ENCODE measurements at regions not wholly inside any gene's neighbourhood (a gene's known extent, or its start where the extent isn't known, plus 50 kb on each side); places are given as distances from the start of the nearest gene placed in this dataset.

- TF ChIP-seq EP300 (IDR thresholded peaks at IDR 0.05; ENCODE audit: borderline replicate concordance) (no peak), TCF12 (IDR thresholded peaks at IDR 0.05; ENCODE audit: low read depth) (no peak)
Observed at GRCh38 chr6:8930009-8930408, 494.7 kb upstream of the SLC35B3 start.

- TF ChIP-seq RAD21 (IDR thresholded peaks at IDR 0.05; ENCODE audit: low read depth): no peak
- TF ChIP-seq NFIC (IDR thresholded peaks at IDR 0.05): no peak
- no peak for TF ChIP-seq TCF12 (IDR thresholded peaks at IDR 0.05; ENCODE audit: low read depth)
- no peak for TF ChIP-seq USF1 (IDR thresholded peaks at IDR 0.05)
- no peak for TF ChIP-seq EGR1 (IDR thresholded peaks at IDR 0.05)
- TF ChIP-seq TEAD4 (IDR thresholded peaks at IDR 0.05): no peak
- no peak for TF ChIP-seq MAX (IDR thresholded peaks at IDR 0.05)
- no peak for TF ChIP-seq CEBPB (IDR thresholded peaks at IDR 0.05)
- TF ChIP-seq FOXM1 (IDR thresholded peaks at IDR 0.05; ENCODE audit: borderline replicate concordance, low read depth): no peak
- no peak for TF ChIP-seq EP300 (IDR thresholded peaks at IDR 0.05; ENCODE audit: borderline replicate concordance)
- TF ChIP-seq YY1 (IDR thresholded peaks at IDR 0.05; ENCODE audit: low read depth): no peak
Observed at GRCh38 chr6:8918196-8918595, 482.9 kb upstream of the SLC35B3 start.

- TF ChIP-seq EGR1 (IDR thresholded peaks at IDR 0.05) (no peak), MAX (IDR thresholded peaks at IDR 0.05) (no peak), CREB1 (IDR thresholded peaks at IDR 0.05; ENCODE audit: low read depth) (no peak), USF1 (IDR thresholded peaks at IDR 0.05) (no peak), EP300 (IDR thresholded peaks at IDR 0.05; ENCODE audit: borderline replicate concordance) (no peak), FOXM1 (IDR thresholded peaks at IDR 0.05; ENCODE audit: borderline replicate concordance, low read depth) (no peak), TEAD4 (IDR thresholded peaks at IDR 0.05) (no peak), ZBTB7A (IDR thresholded peaks at IDR 0.05; ENCODE audit: low read depth) (no peak), NFIC (IDR thresholded peaks at IDR 0.05) (no peak), CEBPB (IDR thresholded peaks at IDR 0.05) (no peak), TCF12 (IDR thresholded peaks at IDR 0.05; ENCODE audit: low read depth) (no peak), TAF1 (IDR thresholded peaks at IDR 0.05; ENCODE audit: low read depth) (no peak), YY1 (IDR thresholded peaks at IDR 0.05; ENCODE audit: low read depth) (no peak), REST (IDR thresholded peaks at IDR 0.05; ENCODE audit: low read depth) (no peak), RAD21 (IDR thresholded peaks at IDR 0.05; ENCODE audit: low read depth) (no peak)
Observed at GRCh38 chr6:8914700-8915099, 479.4 kb upstream of the SLC35B3 start.

GRCh38 chr6:8908638-8909037 lies 473.3 kb upstream of the SLC35B3 start:
- TF ChIP-seq TAF1 (IDR thresholded peaks at IDR 0.05; ENCODE audit: low read depth) (no peak), TCF12 (IDR thresholded peaks at IDR 0.05; ENCODE audit: low read depth) (no peak)

GRCh38 chr6:8906699-8907098 lies 471.4 kb upstream of the SLC35B3 start:
- TF ChIP-seq EP300 (IDR thresholded peaks at IDR 0.05; ENCODE audit: borderline replicate concordance) (no peak), CREB1 (IDR thresholded peaks at IDR 0.05; ENCODE audit: low read depth) (no peak), ZBTB7A (IDR thresholded peaks at IDR 0.05; ENCODE audit: low read depth) (no peak), CEBPB (IDR thresholded peaks at IDR 0.05) (no peak), TEAD4 (IDR thresholded peaks at IDR 0.05) (no peak), FOXM1 (IDR thresholded peaks at IDR 0.05; ENCODE audit: borderline replicate concordance, low read depth) (no peak), TCF12 (IDR thresholded peaks at IDR 0.05; ENCODE audit: low read depth) (no peak)

- TF ChIP-seq REST (IDR thresholded peaks at IDR 0.05; ENCODE audit: low read depth) (no peak), TCF12 (IDR thresholded peaks at IDR 0.05; ENCODE audit: low read depth) (no peak), FOXM1 (IDR thresholded peaks at IDR 0.05; ENCODE audit: borderline replicate concordance, low read depth) (no peak), ZBTB7A (IDR thresholded peaks at IDR 0.05; ENCODE audit: low read depth) (no peak), RAD21 (IDR thresholded peaks at IDR 0.05; ENCODE audit: low read depth) (no peak), CREB1 (IDR thresholded peaks at IDR 0.05; ENCODE audit: low read depth) (no peak), USF1 (IDR thresholded peaks at IDR 0.05) (no peak), EP300 (IDR thresholded peaks at IDR 0.05; ENCODE audit: borderline replicate concordance) (no peak), YY1 (IDR thresholded peaks at IDR 0.05; ENCODE audit: low read depth) (no peak), CEBPB (IDR thresholded peaks at IDR 0.05) (no peak), TAF1 (IDR thresholded peaks at IDR 0.05; ENCODE audit: low read depth) (no peak), NFIC (IDR thresholded peaks at IDR 0.05) (no peak), MAX (IDR thresholded peaks at IDR 0.05) (no peak), TEAD4 (IDR thresholded peaks at IDR 0.05) (no peak)
Observed at GRCh38 chr6:8905757-8906156, 470.4 kb upstream of the SLC35B3 start.

All from Ishikawa (cell line).